PC-3 (cell line): ENCODE measurements at regions not wholly inside any gene's neighbourhood (a gene's known extent, or its start where the extent isn't known, plus 50 kb on each side); places are given as distances from the start of the nearest gene placed in this dataset.

ENCODE experiments used
- ATAC-seq: fragments of 200-7000 bp; cut with Tn5 transposase; 2 replicates; pipeline ENCODE4 v1.9.1; 2020; ENCODE audit warnings: mild to moderate bottlenecking, moderate library complexity
- BruUV-seq: library from RNA; stranded (reverse); fragments of 400-500 nt; replicated peaks from 2 replicates; lab custom pipeline; 2021; lab: Mats Ljungman, UMichigan
- CTCF ChIA-PET: fragments of 300-600 bp; sonication (Branson Sonifier 250); formaldehyde crosslinking; loops from one replicate; lab custom pipeline; 2022; ENCODE audit warnings: antibody characterized with exemption; lab: Charles Lee
- POLR2A ChIA-PET: fragments of 300-600 bp; sonication (Branson Sonifier 250); formaldehyde crosslinking; loops from one replicate; lab custom pipeline; 2022; ENCODE audit warnings: antibody characterized with exemption; ENCODE audit not compliant: unreplicated experiment; lab: Charles Lee
- DNase-seq: peaks from one replicate; pipeline ENCODE4 v3.0.0-alpha.2; 2015
- H2AFZ ChIP-seq: fragments of 300-600 bp; sonication (generic); 2 replicates; pipeline ENCODE4 v1.6.0; 2016; ENCODE audit warnings: antibody characterized with exemption, low read length
- H3F3A ChIP-seq: fragments of 300-600 bp; sonication (generic); one replicate; pipeline ENCODE4 v1.6.0; 2017; ENCODE audit warnings: antibody characterized with exemption, low read length, control low read depth, mild to moderate bottlenecking; ENCODE audit not compliant: unreplicated experiment
- H3K27ac ChIP-seq: fragments of 300-600 bp; sonication (generic); 2 replicates; pipeline ENCODE4 v1.5.1; 2016; ENCODE audit warnings: mild to moderate bottlenecking, low read length
- H3K27me3 ChIP-seq: fragments of 300-600 bp; sonication (generic); 2 replicates; pipeline ENCODE4 v1.6.1; 2016; ENCODE audit warnings: low read length, mixed read lengths
- H3K36me3 ChIP-seq: fragments of 300-600 bp; sonication (generic); 2 replicates; pipeline ENCODE4 v1.6.1; 2016; ENCODE audit warnings: low read depth, mixed run types, low read length, mixed read lengths
- H3K4me1 ChIP-seq: fragments of 300-600 bp; sonication (generic); 2 replicates; pipeline ENCODE4 v1.5.1; 2016; ENCODE audit warnings: low read length; ENCODE audit not compliant: insufficient read depth
- H3K4me2 ChIP-seq: fragments of 300-600 bp; sonication (generic); 2 replicates; pipeline ENCODE4 v1.6.0; 2016; ENCODE audit warnings: low read length
- H3K4me3 ChIP-seq: fragments of 300-600 bp; sonication (generic); 2 replicates; pipeline ENCODE4 v1.5.1; 2016; ENCODE audit warnings: mild to moderate bottlenecking, low read length, mixed read lengths
- H3K79me2 ChIP-seq: fragments of 300-600 bp; sonication (generic); 2 replicates; pipeline ENCODE4 v1.6.1; 2017; ENCODE audit warnings: low read length, mixed read lengths
- H3K9ac ChIP-seq: fragments of 300-600 bp; sonication (generic); 2 replicates; pipeline ENCODE4 v1.6.0; 2016; ENCODE audit warnings: mild to moderate bottlenecking, low read length
- H3K9me2 ChIP-seq: fragments of 300-600 bp; sonication (generic); replicated peaks from 2 replicates; pipeline ENCODE4 v1.6.1; 2016; ENCODE audit warnings: mixed run types, low read length, mixed read lengths
- H3K9me3 ChIP-seq: fragments of 300-600 bp; sonication (generic); 2 replicates; pipeline ENCODE4 v1.6.1; 2016; ENCODE audit warnings: low read length, mixed read lengths
- H4K20me1 ChIP-seq: fragments of 300-600 bp; sonication (generic); 2 replicates; pipeline ENCODE4 v1.6.1; 2016; ENCODE audit warnings: low read length, mixed read lengths
- CTCF ChIP-seq: fragments of 300-600 bp; sonication (generic); conservative IDR thresholded peaks from 2 replicates; pipeline ENCODE4 v1.5.1; 2017; ENCODE audit warnings: antibody characterized with exemption, low read depth, mild to moderate bottlenecking, low read length
- EZH2 ChIP-seq: fragments of 300-600 bp; sonication (generic); IDR thresholded peaks from one replicate; pipeline ENCODE4 v1.6.1; 2017; ENCODE audit warnings: antibody characterized with exemption, mild to moderate bottlenecking, low read length; ENCODE audit not compliant: unreplicated experiment
- EZH2phosphoT487 ChIP-seq: fragments of 300-600 bp; sonication (generic); IDR thresholded peaks from 2 replicates; pipeline ENCODE4 v1.6.1; 2018; ENCODE audit warnings: mild to moderate bottlenecking, antibody characterized with exemption, low read length, borderline replicate concordance
- intact Hi-C: fragments of 100-400 bp; cut with micrococcal nuclease; formaldehyde crosslinking; loops from 2 replicates; pipeline ENCODE4 v1.9.0; 2023

- peaks cover 22% of the 10 kb centered on the region for H3K4me1 ChIP-seq
- ChIA-PET CTCF (interaction anchor here (0.5 kb wide), 1 partner anchor 780 kb away, joined by 3 read pairs; no protein-coding TSS in a partner anchor), POLR2A (no interaction called here)
- no TSS peak for BruUV-seq
- H3K9ac ChIP-seq = no peak overlapping the region
- H3K9me2 ChIP-seq = no peaks in the 10 kb centered on the region
- no peaks in the 10 kb centered on the region for H3F3A ChIP-seq
- no peaks in the 10 kb centered on the region for H3K27me3 ChIP-seq
- H3K4me2 ChIP-seq = no peak overlapping the region
- H2AFZ ChIP-seq = no peak overlapping the region
- no peak overlapping the region for H3K4me3 ChIP-seq
- DNase-seq (no peak), ATAC-seq (no peak)
- no peaks in the 10 kb centered on the region for H3K36me3 ChIP-seq
- H3K79me2 ChIP-seq = no peaks in the 10 kb centered on the region
- no peak overlapping the region for H3K27ac ChIP-seq
- no peaks in the 10 kb centered on the region for H4K20me1 ChIP-seq
- H3K9me3 ChIP-seq = no peaks in the 10 kb centered on the region
- intact Hi-C loops = no loop called here
- TF ChIP-seq CTCF = no peak
- TF ChIP-seq EZH2phosphoT487 = no peak
- TF ChIP-seq EZH2 = no peak
Measured at GRCh38 chr2:226445216-226445861, 354.3 kb downstream of the IRS1 start.

GRCh38 chr2:226443112-226443511 lies 356.5 kb downstream of the IRS1 start:
- no peak overlapping the region for H3K9ac ChIP-seq
- no peak overlapping the region for H3K4me2 ChIP-seq
- no peaks in the 10 kb centered on the region for H3F3A ChIP-seq
- intact Hi-C loops = no loop called here
- no peak for TF ChIP-seq EZH2phosphoT487
- TF ChIP-seq EZH2 = no peak
- no peak for TF ChIP-seq CTCF
- peaks cover 29% of the 10 kb centered on the region for H3K4me1 ChIP-seq
- H2AFZ ChIP-seq = no peak overlapping the region
- ChIA-PET POLR2A (no interaction called here), CTCF (no interaction called here)
- H3K27ac ChIP-seq = no peak overlapping the region
- no peaks in the 10 kb centered on the region for H3K9me2 ChIP-seq
- H3K4me3 ChIP-seq = no peak overlapping the region
- ATAC-seq = no peak
- DNase-seq = no peak
- BruUV-seq = no TSS peak
- H4K20me1 ChIP-seq = no peaks in the 10 kb centered on the region
- no peaks in the 10 kb centered on the region for H3K9me3 ChIP-seq
- H3K36me3 ChIP-seq = no peaks in the 10 kb centered on the region
- H3K79me2 ChIP-seq = no peaks in the 10 kb centered on the region
- H3K27me3 ChIP-seq = no peaks in the 10 kb centered on the region

GRCh38 chr2:226440127-226440918 lies 359.3 kb downstream of the IRS1 start:
- peak overlapping the region; percentile 67 for H3K27ac ChIP-seq

More at GRCh38 chr2:226440127-226440918, 359.3 kb downstream of the IRS1 start:
- POLR2A ChIA-PET = no interaction called here
- CTCF ChIA-PET = no interaction called here
- H3K9me3 ChIP-seq = no peaks in the 10 kb centered on the region
- H3K4me1 ChIP-seq = peaks cover 19% of the 10 kb centered on the region
- no peaks in the 10 kb centered on the region for H3K27me3 ChIP-seq
- no peak overlapping the region for H2AFZ ChIP-seq
- ATAC-seq (peak; percentile 64), DNase-seq (peak; percentile 68)
- 0 out of 2 replicates have a peak overlapping the region, but pooled peaks have one; percentile 16 for H3K9ac ChIP-seq
- TF ChIP-seq CTCF (no peak), EZH2 (no peak), EZH2phosphoT487 (no peak)
- no peaks in the 10 kb centered on the region for H4K20me1 ChIP-seq
- H3K4me2 ChIP-seq = peak overlapping the region; percentile 17; the same call in 1 of the 2 replicates
- no TSS peak for BruUV-seq
- no peaks in the 10 kb centered on the region for H3K79me2 ChIP-seq
- no peaks in the 10 kb centered on the region for H3F3A ChIP-seq
- intact Hi-C loops = no loop called here
- no peaks in the 10 kb centered on the region for H3K9me2 ChIP-seq
- no peak overlapping the region for H3K4me3 ChIP-seq
- H3K36me3 ChIP-seq = no peaks in the 10 kb centered on the region
